Uterus (tissue), 3 donors: ENCODE measurements at regions not wholly inside any gene's neighbourhood (a gene's known extent, or its start where the extent isn't known, plus 50 kb on each side); places are given as distances from the start of the nearest gene placed in this dataset.

Source experiments
- DNase-seq, 2 donors: peaks; one replicate each; pipeline ENCODE4 v3.0.0-alpha.2; 2019 to 2020
- H3K27ac ChIP-seq, 2 donors: fragments of 200-600 bp; sonication (generic); 1 replicate in 1 of 2; 2 replicates in 1 of 2; pipeline ENCODE4 v1.5.1; 2016 to 2018
- H3K27me3 ChIP-seq, 2 donors: fragments of 200-600 bp; sonication (generic); one replicate each; pipeline ENCODE4 v1.5.1; 2018 to 2019; ENCODE audit warnings: control low read depth in 1 of 2
- H3K36me3 ChIP-seq, 2 donors: fragments of 200-600 bp; sonication (generic); one replicate each; pipeline ENCODE4 v1.5.1; 2019; ENCODE audit warnings: control low read depth in 1 of 2
- H3K4me1 ChIP-seq, 2 donors: fragments of 200-600 bp; sonication (generic); one replicate each; pipeline ENCODE4 v1.5.1; 2018 to 2019; ENCODE audit warnings: control low read depth in 1 of 2
- H3K4me3 ChIP-seq, 2 donors: fragments of 200-600 bp; sonication (generic); 1 replicate in 1 of 2; 2 replicates in 1 of 2; pipeline ENCODE4 v1.5.1; 2018 to 2019; ENCODE audit warnings: mild to moderate bottlenecking in 1 of 2
- H3K9me3 ChIP-seq, 2 donors: fragments of 200-600 bp; sonication (generic); one replicate each; pipeline ENCODE4 v1.5.1; 2019; ENCODE audit warnings: control low read depth in 1 of 2
- CTCF ChIP-seq, 4 experiments: fragments of 200-600 bp in 2 of 4; fragments of 450-650 bp in 2 of 4; sonication (generic) in 2 of 4; IDR thresholded peaks; one replicate each; pipeline ENCODE4 v1.5.1; 2016 to 2019; ENCODE audit warnings: antibody characterized with exemption in 4 of 4, mild to moderate bottlenecking in 2 of 4, moderate library complexity in 1 of 4
- POLR2A ChIP-seq, 2 donors: fragments of 450-650 bp; IDR thresholded peaks; one replicate each; pipeline ENCODE4 v1.6.1; 2016; ENCODE audit warnings: antibody characterized with exemption in 2 of 2, mild to moderate bottlenecking in 1 of 2, moderate library complexity in 1 of 2
- intact Hi-C: fragments of 100-400 bp; cut with DNase I; formaldehyde crosslinking; loops from one replicate; pipeline ENCODE4 v1.15.1; 2023; ENCODE audit warnings: low total_unique reads
- donor health status: DM: yes; HTN: yes; CAD: no.

- no peak overlapping the region for H3K4me3 ChIP-seq
- H3K36me3 ChIP-seq: no peaks in the 10 kb centered on the region
- no peaks in the 10 kb centered on the region for H3K27me3 ChIP-seq
- DNase-seq: no peak
- no peak overlapping the region for H3K27ac ChIP-seq
- TF ChIP-seq POLR2A (IDR thresholded peaks at IDR 0.05) (no peak), CTCF (IDR thresholded peaks at IDR 0.05) (no peak)
- no peaks in the 10 kb centered on the region for H3K9me3 ChIP-seq
- intact Hi-C loops: no loop called here
- no peaks in the 10 kb centered on the region for H3K4me1 ChIP-seq
These were observed 1111.7 kb upstream of the B3GALT2 start for GRCh38 chr1:194298007-194298598.

GRCh38 chr1:194297094-194297493 lies 1110.7 kb upstream of the B3GALT2 start:
- no peak for DNase-seq
- Histone ChIP-seq H3K4me1 (no peaks in the 10 kb centered on the region), H3K27ac (no peak overlapping the region), H3K36me3 (no peaks in the 10 kb centered on the region), H3K9me3 (no peaks in the 10 kb centered on the region), H3K27me3 (no peaks in the 10 kb centered on the region), H3K4me3 (no peak overlapping the region)
- intact Hi-C loops: no loop called here
- no peak for TF ChIP-seq POLR2A (IDR thresholded peaks at IDR 0.05)
- no peak for TF ChIP-seq CTCF (IDR thresholded peaks at IDR 0.05)

GRCh38 chr1:194296201-194296600 lies 1109.8 kb upstream of the B3GALT2 start:
- Histone ChIP-seq H3K27ac (no peak overlapping the region), H3K9me3 (no peaks in the 10 kb centered on the region), H3K27me3 (no peaks in the 10 kb centered on the region), H3K4me3 (no peak overlapping the region), H3K4me1 (no peaks in the 10 kb centered on the region), H3K36me3 (no peaks in the 10 kb centered on the region)
- TF ChIP-seq POLR2A (IDR thresholded peaks at IDR 0.05) (no peak), CTCF (IDR thresholded peaks at IDR 0.05) (no peak)
- intact Hi-C loops: no loop called here
- DNase-seq: no peak

GRCh38 chr1:194295685-194296084 lies 1109.3 kb upstream of the B3GALT2 start:
- H3K4me3 ChIP-seq: no peak overlapping the region
- no peak for DNase-seq
- TF ChIP-seq CTCF (IDR thresholded peaks at IDR 0.05): peak; percentile 23 to 51 (median 33)
- no peak for TF ChIP-seq POLR2A (IDR thresholded peaks at IDR 0.05)
- no peaks in the 10 kb centered on the region for H3K27me3 ChIP-seq
- no peaks in the 10 kb centered on the region for H3K9me3 ChIP-seq
- H3K27ac ChIP-seq: no peak overlapping the region
- intact Hi-C loops: no loop called here
- H3K4me1 ChIP-seq: no peaks in the 10 kb centered on the region
- no peaks in the 10 kb centered on the region for H3K36me3 ChIP-seq

- no peak for DNase-seq
- H3K36me3 ChIP-seq: no peaks in the 10 kb centered on the region
- no peak overlapping the region for H3K4me3 ChIP-seq
- no peak overlapping the region for H3K27ac ChIP-seq
- TF ChIP-seq POLR2A (IDR thresholded peaks at IDR 0.05) (no peak), CTCF (IDR thresholded peaks at IDR 0.05) (no peak)
- intact Hi-C loops: no loop called here
- no peaks in the 10 kb centered on the region for H3K27me3 ChIP-seq
- H3K9me3 ChIP-seq: no peaks in the 10 kb centered on the region
- no peaks in the 10 kb centered on the region for H3K4me1 ChIP-seq
These were observed 1107.5 kb upstream of the B3GALT2 start for GRCh38 chr1:194293851-194294405.
